Breast epithelium (tissue), 4 donors: ENCODE measurements at regions not wholly inside any gene's neighbourhood (a gene's known extent, or its start where the extent isn't known, plus 50 kb on each side); places are given as distances from the start of the nearest gene placed in this dataset.
"Not testable (repeated sequence)": the region's sequence is repeated elsewhere in the genome, so short reads cannot be mapped to it uniquely, and the experiment has no call there.

ENCODE experiments used
- DNase-seq, 2 donors: peaks; one replicate each; pipeline ENCODE4 v3.0.0-alpha.2; 2019; ENCODE audit warnings: low spot score in 2 of 2
- H3K27ac ChIP-seq, 2 donors: fragments of 200-600 bp; sonication (generic) in 1 of 2; one replicate each; pipeline ENCODE4 v1.5.1; 2016 to 2019; ENCODE audit warnings: mild to moderate bottlenecking in 1 of 2
- H3K27me3 ChIP-seq, 2 donors: fragments of 200-600 bp; sonication (generic) in 1 of 2; one replicate each; pipeline versions ENCODE4 v1.5.1 to v1.6.0; 2017 to 2019; ENCODE audit warnings: control low read depth in 1 of 2, mild to moderate bottlenecking in 1 of 2
- H3K36me3 ChIP-seq: fragments of 200-600 bp; one replicate; pipeline ENCODE4 v1.5.1; 2019
- H3K4me1 ChIP-seq, 2 donors: fragments of 200-600 bp; sonication (generic); one replicate each; pipeline ENCODE4 v1.5.1; 2016 to 2019; ENCODE audit warnings: control low read depth in 1 of 2
- H3K4me3 ChIP-seq, 3 donors: fragments of 200-600 bp; sonication (generic); 1 replicate in 2 of 3; 2 replicates in 1 of 3; pipeline ENCODE4 v1.5.1; 2016 to 2019; ENCODE audit warnings: mild to moderate bottlenecking in 3 of 3, moderate library complexity in 2 of 3
- H3K9me3 ChIP-seq, 2 donors: fragments of 200-600 bp; sonication (generic) in 1 of 2; one replicate each; pipeline ENCODE4 v1.5.1; 2016 to 2019; ENCODE audit warnings: control low read depth in 1 of 2
- POLR2A ChIP-seq: fragments of 450-650 bp; IDR thresholded peaks from one replicate; pipeline ENCODE4 v1.6.1; 2016; ENCODE audit warnings: antibody characterized with exemption, mild to moderate bottlenecking, moderate library complexity
- POLR2AphosphoS5 ChIP-seq, 3 donors: sonication (generic); formaldehyde crosslinking; IDR thresholded peaks; one replicate each; pipeline ENCODE4 v1.6.1; 2017; ENCODE audit warnings: antibody characterized with exemption in 3 of 3
- intact Hi-C: fragments of 100-400 bp; cut with DNase I; formaldehyde crosslinking; loops from one replicate; pipeline ENCODE4 v1.15.1; 2023; ENCODE audit warnings: low total_unique reads
- TF ChIP-seq, protein P1 (sequence below), 3 donors: fragments of 450-650 bp; IDR thresholded peaks; one replicate each; pipeline ENCODE4 v1.5.1; 2016 to 2017; ENCODE audit warnings: antibody characterized with exemption in 3 of 3, mild to moderate bottlenecking in 3 of 3, moderate library complexity in 3 of 3

DNA sequence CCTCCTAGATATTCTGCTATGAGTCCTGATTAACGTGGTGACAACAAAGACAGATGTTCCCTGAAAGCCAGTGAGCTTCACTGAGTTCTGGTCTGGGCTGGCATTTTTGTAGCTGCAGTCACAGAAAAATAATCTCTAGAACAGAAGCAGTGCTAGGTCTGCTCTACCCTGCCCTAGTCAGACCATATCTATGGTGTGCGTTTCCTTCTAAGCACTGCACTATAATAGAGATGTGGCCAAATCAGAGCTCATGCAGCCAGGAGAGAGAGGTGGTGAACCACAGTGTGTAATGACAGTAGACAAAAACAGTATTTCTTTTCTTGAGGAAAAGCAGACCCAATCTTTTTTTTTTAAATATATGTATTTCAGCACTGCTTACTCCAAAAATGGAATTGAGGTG, 76.3 kb downstream of the CMAS start:
- Histone ChIP-seq H3K27ac (no peak overlapping the region), H3K36me3 (no peaks in the 10 kb centered on the region), H3K4me1 (no peaks in the 10 kb centered on the region), H3K27me3 (no peaks in the 10 kb centered on the region), H3K4me3 (no peak overlapping the region), H3K9me3 (no peaks in the 10 kb centered on the region)
- TF ChIP-seq POLR2A = no peak
- intact Hi-C loops = no loop called here
- DNase-seq = no peak

DNA sequence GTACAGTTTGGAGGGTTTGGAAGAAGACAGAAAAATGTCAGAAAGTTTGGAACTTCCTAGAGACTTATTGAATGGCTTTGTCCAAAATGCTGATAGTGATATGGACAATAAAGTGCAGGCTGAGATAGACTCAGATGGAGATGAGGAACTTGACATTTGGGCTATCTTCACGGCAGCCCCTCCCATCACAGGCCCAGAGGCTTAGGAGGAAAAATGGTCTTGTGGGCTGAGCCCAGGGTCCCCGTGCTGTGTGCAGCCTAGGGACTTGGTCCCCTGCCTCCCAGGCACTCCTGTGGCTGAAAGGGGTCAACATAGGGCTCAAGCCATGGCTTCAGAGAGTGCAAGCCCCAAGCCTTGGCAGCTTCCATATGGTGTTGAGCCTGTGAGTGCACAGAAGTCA, 79.0 kb downstream of the CMAS start:
- TF ChIP-seq POLR2A = no peak
- intact Hi-C loops = no loop called here

DNA sequence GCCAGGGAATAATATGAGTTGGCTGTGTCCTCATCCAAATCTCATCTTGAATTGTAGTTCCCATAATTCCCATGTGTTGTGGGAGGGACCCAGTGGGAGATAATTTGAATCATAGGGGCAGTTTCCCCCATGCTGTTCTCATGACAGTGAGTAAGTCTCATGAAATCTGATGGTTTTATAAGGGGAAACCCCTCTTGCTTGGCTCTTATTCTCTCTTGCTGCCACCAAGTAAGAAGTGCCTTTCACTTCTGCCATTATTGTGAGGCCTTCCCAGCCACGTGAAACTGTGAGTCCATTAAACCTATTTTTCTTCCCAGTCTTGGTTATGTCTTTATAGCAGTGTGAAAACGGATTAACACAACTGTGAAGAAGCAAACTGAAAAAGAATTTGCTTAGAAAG, 80.1 kb downstream of the CMAS start:
- H3K9me3 ChIP-seq, intact Hi-C loops, H3K27ac ChIP-seq, H3K4me1 ChIP-seq, H3K4me3 ChIP-seq, H3K27me3 ChIP-seq, DNase-seq, H3K36me3 ChIP-seq: not testable (repeated sequence)

More for the DNA sequence above, 79.0 kb downstream of the CMAS start:
- Histone ChIP-seq H3K36me3 (no peaks in the 10 kb centered on the region), H3K9me3 (no peaks in the 10 kb centered on the region), H3K4me1 (no peaks in the 10 kb centered on the region), H3K27ac (no peak overlapping the region), H3K4me3 (no peak overlapping the region), H3K27me3 (no peaks in the 10 kb centered on the region)
- DNase-seq = no peak

DNA sequence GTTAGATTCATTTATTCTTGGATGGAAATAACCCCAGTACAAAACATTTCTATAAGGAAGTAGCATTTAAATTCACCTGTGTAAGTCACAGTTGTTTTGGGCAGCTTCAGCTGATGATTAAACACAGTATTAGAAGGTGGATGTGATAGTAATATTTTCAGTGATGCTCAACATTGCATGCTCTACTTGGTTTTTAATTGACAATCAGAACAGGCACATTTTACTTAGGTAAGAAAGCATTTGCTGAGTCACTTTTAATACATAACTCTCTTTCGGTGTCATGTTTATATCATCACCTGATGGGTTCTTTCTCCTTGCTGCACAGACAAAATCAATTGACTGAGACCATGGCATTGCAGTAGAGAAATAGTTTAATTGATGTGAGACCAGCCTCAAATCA, 80.7 kb downstream of the CMAS start:
- no peaks in the 10 kb centered on the region for H3K4me1 ChIP-seq
- no peak for DNase-seq
- H3K27ac ChIP-seq = no peak overlapping the region
- no peaks in the 10 kb centered on the region for H3K9me3 ChIP-seq
- intact Hi-C loops = no loop called here
- H3K36me3 ChIP-seq = no peaks in the 10 kb centered on the region
- no peaks in the 10 kb centered on the region for H3K27me3 ChIP-seq
- TF ChIP-seq, protein P1, sequence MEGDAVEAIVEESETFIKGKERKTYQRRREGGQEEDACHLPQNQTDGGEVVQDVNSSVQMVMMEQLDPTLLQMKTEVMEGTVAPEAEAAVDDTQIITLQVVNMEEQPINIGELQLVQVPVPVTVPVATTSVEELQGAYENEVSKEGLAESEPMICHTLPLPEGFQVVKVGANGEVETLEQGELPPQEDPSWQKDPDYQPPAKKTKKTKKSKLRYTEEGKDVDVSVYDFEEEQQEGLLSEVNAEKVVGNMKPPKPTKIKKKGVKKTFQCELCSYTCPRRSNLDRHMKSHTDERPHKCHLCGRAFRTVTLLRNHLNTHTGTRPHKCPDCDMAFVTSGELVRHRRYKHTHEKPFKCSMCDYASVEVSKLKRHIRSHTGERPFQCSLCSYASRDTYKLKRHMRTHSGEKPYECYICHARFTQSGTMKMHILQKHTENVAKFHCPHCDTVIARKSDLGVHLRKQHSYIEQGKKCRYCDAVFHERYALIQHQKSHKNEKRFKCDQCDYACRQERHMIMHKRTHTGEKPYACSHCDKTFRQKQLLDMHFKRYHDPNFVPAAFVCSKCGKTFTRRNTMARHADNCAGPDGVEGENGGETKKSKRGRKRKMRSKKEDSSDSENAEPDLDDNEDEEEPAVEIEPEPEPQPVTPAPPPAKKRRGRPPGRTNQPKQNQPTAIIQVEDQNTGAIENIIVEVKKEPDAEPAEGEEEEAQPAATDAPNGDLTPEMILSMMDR (IDR thresholded peaks at IDR 0.05) = no peak
- TF ChIP-seq POLR2A = no peak
- no peak for TF ChIP-seq POLR2AphosphoS5 (IDR thresholded peaks at IDR 0.05)
- H3K4me3 ChIP-seq = no peak overlapping the region

DNA sequence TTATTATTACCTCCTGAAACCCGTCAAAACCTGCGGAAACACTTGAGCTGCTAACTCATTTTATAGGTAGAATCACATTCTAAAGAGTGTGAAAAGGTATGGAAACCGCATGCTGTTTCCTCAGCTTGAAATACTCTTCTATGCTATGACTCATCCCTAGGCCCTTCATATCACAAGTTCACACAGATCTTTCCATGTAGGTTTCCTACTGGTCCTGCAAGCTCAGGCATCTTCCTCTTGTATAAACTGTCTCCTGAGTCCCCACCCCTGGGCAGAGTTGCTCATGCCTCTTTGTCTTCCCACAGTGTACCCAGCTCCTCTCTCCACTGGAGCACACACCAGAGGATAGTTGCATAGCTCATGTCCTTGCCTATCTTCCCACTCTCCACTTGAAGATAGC, 84.7 kb downstream of the CMAS start:
- TF ChIP-seq, protein P1 (IDR thresholded peaks at IDR 0.05) = no peak
- TF ChIP-seq POLR2A (no peak), POLR2AphosphoS5 (IDR thresholded peaks at IDR 0.05) (no peak)
- no peaks in the 10 kb centered on the region for H3K36me3 ChIP-seq
- intact Hi-C loops = no loop called here
- H3K9me3 ChIP-seq = no peaks in the 10 kb centered on the region
- DNase-seq = no peak
- no peak overlapping the region for H3K4me3 ChIP-seq
- no peak overlapping the region for H3K27ac ChIP-seq
- H3K4me1 ChIP-seq = no peaks in the 10 kb centered on the region
- H3K27me3 ChIP-seq = no peaks in the 10 kb centered on the region

DNA sequence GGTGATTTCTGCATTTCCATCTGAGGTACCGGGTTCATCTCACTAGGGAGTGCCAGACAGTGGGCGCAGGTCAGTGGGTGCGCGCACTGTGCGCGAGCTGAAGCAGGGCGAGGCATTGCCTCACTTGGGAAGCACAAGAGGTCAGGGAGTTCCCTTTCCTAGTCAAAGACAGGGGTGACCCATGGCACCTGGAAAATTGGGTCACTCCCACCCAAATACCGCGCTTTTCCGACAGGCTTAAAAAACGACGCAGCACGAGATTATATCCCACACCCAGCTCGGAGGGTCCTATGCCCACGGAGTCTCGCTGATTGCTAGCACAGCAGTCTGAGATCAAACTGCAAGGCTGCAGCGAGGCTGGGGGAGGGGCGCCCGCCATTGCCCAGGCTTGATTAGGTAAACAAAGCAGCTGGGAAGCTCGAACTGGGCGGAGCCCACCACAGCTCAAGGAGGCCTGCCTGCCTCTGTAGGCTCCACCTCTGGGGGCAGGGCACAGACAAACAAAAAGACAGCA, 90.6 kb downstream of the CMAS start:
- intact Hi-C loops, H3K27me3 ChIP-seq, H3K4me1 ChIP-seq, DNase-seq, H3K27ac ChIP-seq, H3K4me3 ChIP-seq, H3K9me3 ChIP-seq, H3K36me3 ChIP-seq: not testable (repeated sequence)
